ENCODE measurements at regions not wholly inside any gene's neighbourhood (a gene's known extent, or its start where the extent isn't known, plus 50 kb on each side); places are given as distances from the start of the nearest gene placed in this dataset.

DNA sequence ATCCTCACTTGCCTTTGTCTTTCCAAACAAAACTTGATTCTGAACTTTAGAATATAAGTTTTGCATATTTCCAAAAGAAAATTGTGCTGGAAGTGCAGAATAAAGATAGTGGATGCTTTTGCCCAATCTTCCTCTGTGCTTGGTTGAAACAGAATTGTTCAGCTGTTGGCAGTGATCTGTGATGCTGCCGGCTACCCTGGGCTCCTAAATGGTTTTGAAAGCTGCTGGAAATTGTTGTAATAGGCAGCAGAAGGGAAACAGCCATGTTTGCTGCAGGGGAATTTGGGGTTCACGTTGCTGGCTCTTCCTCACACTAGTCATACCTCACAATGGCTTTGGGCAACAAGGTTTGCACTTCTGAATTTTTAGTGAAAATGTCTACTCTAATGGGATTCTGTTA lies 398.0 kb downstream of the RAPGEF2 start:
- H3K4me2 ChIP-seq (ENCODE audit: low read length), result no peak overlapping the region
- H3K36me3 ChIP-seq (ENCODE audit: control insufficient read depth, insufficient read depth, low read length), result no peaks in the 10 kb centered on the region
- no peak overlapping the region for H3K4me3 ChIP-seq (ENCODE audit: low read depth, low read length)
- H3K9me3 ChIP-seq (ENCODE audit: control insufficient read depth, low read length), result no peaks in the 10 kb centered on the region
- no peaks in the 10 kb centered on the region for H3K4me1 ChIP-seq
- no peak overlapping the region for H3K27ac ChIP-seq
- no peak overlapping the region for H2AFZ ChIP-seq
- H3K9ac ChIP-seq, result no peak overlapping the region
- no peak for TF ChIP-seq CTCF (IDR thresholded peaks at IDR 0.05)
- no peaks in the 10 kb centered on the region for H3K79me2 ChIP-seq
- no peaks in the 10 kb centered on the region for H3K27me3 ChIP-seq (ENCODE audit: control insufficient read depth, insufficient read depth, low read length)

DNA sequence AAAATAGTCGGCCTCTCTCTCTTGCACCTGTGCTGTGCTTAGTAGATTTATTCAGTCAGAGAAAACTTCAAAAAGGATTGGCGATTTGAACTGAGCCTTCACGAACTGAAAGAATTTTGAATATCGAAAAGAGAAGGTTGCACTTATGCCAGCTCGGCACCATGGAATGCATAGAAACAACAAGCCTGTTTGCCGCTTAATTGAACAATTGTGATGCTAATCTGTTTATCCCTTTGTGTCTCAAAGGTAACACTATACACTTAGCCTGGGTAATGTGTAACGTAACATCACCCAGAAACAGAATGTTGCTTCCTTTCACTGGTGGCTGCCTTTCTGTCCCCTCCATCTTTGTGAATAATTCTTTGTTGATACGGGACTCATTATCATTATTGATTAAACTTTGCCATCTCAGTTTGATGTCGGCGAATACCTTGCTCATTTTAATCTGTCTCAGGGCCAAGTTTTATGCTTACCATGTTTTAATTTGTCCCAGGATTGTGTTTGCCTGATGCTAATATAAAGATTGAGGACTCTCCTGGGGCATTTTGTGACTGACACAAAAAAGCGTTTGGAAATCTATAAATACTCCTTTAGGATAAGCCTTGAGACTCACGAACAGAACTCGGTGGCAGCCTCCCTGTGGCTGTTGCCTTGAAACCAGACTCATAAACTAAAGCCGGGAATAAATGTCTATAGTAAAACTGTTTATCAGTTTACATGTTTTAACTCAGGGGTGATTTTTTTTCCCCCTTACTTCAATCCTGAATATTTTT lies 400.5 kb downstream of the RAPGEF2 start:
- no peak for TF ChIP-seq CTCF (IDR thresholded peaks at IDR 0.05)
- Histone ChIP-seq H3K9me3 (ENCODE audit: control insufficient read depth, low read length) (no peaks in the 10 kb centered on the region), H3K27ac (no peak overlapping the region), H3K79me2 (no peaks in the 10 kb centered on the region), H3K4me1 (no peaks in the 10 kb centered on the region), H3K4me3 (ENCODE audit: low read depth, low read length) (no peak overlapping the region), H3K36me3 (ENCODE audit: control insufficient read depth, insufficient read depth, low read length) (no peaks in the 10 kb centered on the region), H3K4me2 (ENCODE audit: low read length) (no peak overlapping the region), H3K27me3 (ENCODE audit: control insufficient read depth, insufficient read depth, low read length) (no peaks in the 10 kb centered on the region), H3K9ac (no peak overlapping the region), H2AFZ (no peak overlapping the region)

GRCh38 chr4:159504684-159505083 lies 401.8 kb downstream of the RAPGEF2 start:
- H3K9me3 ChIP-seq (ENCODE audit: control insufficient read depth, low read length), result no peaks in the 10 kb centered on the region
- H3K27ac ChIP-seq, result no peak overlapping the region
- H3K4me3 ChIP-seq (ENCODE audit: low read depth, low read length), result no peak overlapping the region
- H3K4me1 ChIP-seq, result no peaks in the 10 kb centered on the region
- no peak overlapping the region for H3K9ac ChIP-seq
- no peaks in the 10 kb centered on the region for H3K79me2 ChIP-seq
- H3K36me3 ChIP-seq (ENCODE audit: control insufficient read depth, insufficient read depth, low read length), result no peaks in the 10 kb centered on the region
- no peak for TF ChIP-seq CTCF (IDR thresholded peaks at IDR 0.05)
- H2AFZ ChIP-seq, result no peak overlapping the region
- no peaks in the 10 kb centered on the region for H3K27me3 ChIP-seq (ENCODE audit: control insufficient read depth, insufficient read depth, low read length)
- H3K4me2 ChIP-seq (ENCODE audit: low read length), result no peak overlapping the region

GRCh38 chr4:159505266-159505975 lies 402.5 kb downstream of the RAPGEF2 start:
- no peak overlapping the region for H3K9ac ChIP-seq
- TF ChIP-seq CTCF (IDR thresholded peaks at IDR 0.05), result no peak
- no peak overlapping the region for H3K4me3 ChIP-seq (ENCODE audit: low read depth, low read length)
- H3K9me3 ChIP-seq (ENCODE audit: control insufficient read depth, low read length), result no peaks in the 10 kb centered on the region
- no peaks in the 10 kb centered on the region for H3K36me3 ChIP-seq (ENCODE audit: control insufficient read depth, insufficient read depth, low read length)
- H3K79me2 ChIP-seq, result no peaks in the 10 kb centered on the region
- H3K27me3 ChIP-seq (ENCODE audit: control insufficient read depth, insufficient read depth, low read length), result no peaks in the 10 kb centered on the region
- no peak overlapping the region for H2AFZ ChIP-seq
- no peaks in the 10 kb centered on the region for H3K4me1 ChIP-seq
- H3K4me2 ChIP-seq (ENCODE audit: low read length), result no peak overlapping the region
- no peak overlapping the region for H3K27ac ChIP-seq

Data from parathyroid adenoma (tissue), 2 donors.